Cerebellar cortex (tissue), 1 donor: ENCODE measurements at regions not wholly inside any gene's neighbourhood (a gene's known extent, or its start where the extent isn't known, plus 50 kb on each side); places are given as distances from the start of the nearest gene placed in this dataset.
A peak's percentile ranks its signal among the peaks of the same experiment; 100 is the strongest.
"Not testable (repeated sequence)": the region's sequence is repeated elsewhere in the genome, so short reads cannot be mapped to it uniquely, and the experiment has no call there.

Experiments used
- DNase-seq: peaks from one replicate; pipeline ENCODE4 v3.0.0-alpha.2; 2015; ENCODE audit warnings: low spot score

DNA sequence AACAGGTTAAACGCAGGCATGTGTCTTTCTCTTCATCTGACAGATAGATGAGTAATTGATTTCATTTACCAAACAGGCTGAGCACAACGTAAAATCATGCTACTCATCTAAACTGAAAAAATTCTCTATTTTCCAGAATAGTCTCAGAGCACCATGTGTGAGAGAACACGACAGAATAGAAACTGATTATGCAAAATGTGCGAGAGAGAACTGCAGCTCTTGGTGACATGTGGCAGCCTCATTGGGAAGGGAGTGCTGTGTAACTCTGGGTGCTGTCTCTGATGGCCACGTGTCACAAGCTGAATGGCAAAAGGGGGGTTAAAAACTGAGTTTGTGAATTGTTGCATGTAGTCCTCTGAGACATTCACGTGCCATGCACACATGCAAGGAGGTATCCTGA lies 143.7 kb upstream of the ATXN1 start:
- no peak for DNase-seq

DNA sequence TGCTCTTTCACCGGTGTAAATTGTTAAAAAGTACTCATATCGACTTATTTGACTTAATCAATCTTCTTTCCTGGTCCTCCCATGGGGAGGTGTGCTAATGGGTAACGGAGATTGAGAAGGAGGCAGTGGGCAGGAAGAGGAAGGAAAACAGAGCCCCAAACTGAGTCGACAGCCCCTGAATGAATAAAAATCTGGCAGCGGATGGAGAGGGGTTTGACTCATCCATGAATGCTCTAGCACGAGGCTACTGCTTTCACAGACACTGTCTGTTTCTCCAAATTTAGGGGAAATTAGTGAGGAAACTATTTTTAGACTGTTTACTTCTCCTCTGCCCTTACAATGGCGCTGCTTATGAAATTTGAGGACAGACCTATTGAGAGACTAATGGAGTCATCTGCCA lies 142.2 kb upstream of the ATXN1 start:
- DNase-seq = no peak

DNA sequence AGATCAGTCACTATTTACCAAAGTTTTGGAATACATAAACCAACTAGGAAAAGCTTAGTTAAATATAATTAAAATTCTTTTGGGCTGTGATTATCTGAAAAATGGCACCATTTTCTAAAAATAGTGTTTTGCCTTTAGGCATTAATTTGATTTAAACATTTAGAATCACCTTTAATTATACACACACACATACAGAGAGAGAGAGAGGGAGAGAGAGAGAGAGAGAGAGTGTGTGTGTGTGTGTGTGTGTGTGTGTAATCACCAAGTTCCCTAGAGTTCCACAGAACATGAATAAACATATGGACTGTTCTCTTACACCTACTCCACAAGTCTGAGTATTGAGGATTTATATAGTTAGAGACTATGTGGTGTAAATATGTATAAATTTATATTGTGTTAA lies 141.2 kb upstream of the ATXN1 start:
- no peak for DNase-seq

DNA sequence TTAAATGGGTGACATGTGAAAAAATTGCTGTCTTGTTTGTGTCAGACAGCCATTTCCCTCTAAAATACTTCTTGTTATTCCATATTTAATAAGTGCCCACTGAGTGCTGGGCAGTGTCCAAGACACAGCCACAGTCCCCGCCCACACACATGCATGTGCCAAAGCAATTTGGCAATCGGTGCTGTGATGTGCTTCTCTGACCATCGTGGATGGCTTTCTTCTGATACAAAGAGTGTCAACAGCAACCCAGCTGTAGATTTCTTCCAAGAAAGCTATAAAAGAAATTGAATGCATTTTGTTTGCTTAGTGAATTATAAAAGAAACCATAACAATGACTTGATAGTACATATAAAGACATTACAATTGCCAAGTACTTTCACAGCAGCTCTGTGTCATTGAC lies 140.5 kb upstream of the ATXN1 start:
- peak; percentile 2 for DNase-seq

DNA sequence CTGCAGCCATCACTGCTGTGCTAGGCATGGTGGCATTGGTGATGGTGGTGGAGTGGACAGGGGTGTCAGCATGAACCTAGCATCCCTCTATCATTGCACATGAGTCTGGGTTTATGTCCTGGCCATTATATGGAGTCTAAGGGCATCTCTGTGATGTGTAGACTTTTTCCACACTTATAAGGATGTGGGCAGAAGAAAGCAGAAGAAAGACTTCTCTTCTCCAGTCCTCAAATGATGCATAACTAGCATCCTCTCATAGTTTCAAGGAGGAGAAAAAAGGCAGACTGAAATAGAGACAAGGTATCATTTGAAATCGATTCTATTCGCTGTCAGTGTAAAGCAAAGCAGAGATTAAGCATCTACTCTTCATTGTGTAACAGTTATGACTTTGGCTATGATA lies 140.0 kb upstream of the ATXN1 start:
- DNase-seq = no peak

DNA sequence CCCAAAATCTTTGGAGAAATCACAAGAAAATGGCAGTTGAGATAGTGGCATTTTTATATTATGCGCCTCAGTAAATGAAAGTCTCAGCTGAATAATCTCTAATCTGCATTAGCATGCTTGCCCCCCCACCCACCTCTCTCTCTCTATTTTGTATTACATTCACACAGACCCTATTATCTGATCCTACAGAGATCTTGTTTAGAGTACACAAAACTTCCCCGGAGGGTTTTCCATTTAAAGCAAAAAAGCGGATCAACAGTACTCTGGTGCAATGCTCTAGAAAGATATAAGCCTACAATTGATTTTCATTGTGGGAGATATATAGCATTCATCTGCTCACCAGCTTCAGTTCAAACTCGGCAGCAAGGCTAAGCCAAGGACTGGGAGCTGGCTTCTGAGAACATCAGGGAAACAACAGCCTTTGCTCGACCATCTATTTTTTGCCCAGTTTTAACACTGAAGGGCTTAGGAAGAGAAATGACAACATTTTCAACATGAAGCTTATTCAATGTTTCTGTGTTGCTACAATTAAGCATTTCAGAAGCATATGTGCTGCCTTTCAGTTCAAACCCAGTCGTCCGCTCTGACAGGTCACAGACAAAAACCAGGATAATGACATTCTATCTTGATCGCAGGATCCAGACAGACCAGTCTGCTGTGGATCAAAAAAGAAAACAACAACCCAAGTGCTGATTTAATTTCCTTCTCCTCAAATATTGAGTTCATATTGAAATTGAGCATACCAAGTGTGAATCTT lies 137.6 kb upstream of the ATXN1 start:
- DNase-seq = no peak

DNA sequence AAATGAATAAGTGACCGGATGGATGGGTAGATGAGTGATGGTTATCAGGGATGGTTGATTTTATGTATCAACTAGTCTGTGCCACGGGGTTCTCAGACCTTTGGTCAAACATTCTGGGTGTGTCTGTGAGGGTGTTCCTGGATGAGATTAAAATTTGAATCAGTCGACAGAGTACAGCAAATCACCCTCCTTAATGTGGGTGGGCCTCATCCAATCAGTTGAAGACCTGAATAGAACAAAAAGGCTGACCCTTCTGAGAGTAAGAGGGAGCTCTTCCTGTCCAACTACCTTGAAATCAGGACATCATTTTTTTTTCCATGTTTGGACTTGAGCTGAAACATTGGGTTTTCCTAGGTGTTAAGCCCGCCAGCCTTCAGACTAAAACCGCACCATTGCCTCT lies 136.4 kb upstream of the ATXN1 start:
- no peak for DNase-seq

DNA sequence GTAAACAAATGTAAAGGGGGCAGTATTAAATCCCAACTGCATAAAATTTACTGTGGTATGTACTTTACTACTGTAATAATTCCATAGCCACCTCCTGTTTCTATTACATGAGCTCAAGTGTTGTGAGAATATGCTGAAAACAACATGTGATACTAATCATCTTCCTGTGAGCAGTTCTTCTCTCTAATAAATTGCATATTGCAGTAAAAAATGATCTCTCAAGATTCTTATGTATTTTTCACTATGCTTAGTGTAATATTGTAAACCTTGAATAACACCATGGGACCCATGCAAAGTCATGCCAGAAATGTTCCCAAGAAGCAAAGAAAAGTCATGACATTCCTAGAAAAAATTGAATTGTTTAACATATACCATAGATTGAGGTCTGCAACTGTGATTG lies 133.0 kb upstream of the ATXN1 start:
- no peak for DNase-seq

DNA sequence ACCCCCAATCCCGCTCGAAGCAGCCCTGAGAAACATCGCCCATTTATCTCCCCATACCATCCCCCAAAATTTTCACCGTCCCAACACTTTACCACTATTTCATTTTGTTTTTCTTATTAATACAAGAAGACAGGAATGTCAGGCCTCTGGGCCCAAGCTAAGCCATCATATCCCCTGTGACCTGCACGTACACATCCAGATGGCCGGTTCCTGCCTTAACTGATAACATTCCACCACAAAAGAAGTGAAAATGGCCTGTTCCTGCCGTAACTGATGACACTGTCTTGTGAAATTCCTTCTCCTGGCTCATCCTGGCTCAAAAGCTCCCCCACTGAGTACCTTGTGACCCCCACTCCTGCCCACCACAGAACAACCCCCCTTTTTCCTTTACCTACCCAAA lies 129.8 kb upstream of the ATXN1 start:
- DNase-seq = not testable (repeated sequence)

DNA sequence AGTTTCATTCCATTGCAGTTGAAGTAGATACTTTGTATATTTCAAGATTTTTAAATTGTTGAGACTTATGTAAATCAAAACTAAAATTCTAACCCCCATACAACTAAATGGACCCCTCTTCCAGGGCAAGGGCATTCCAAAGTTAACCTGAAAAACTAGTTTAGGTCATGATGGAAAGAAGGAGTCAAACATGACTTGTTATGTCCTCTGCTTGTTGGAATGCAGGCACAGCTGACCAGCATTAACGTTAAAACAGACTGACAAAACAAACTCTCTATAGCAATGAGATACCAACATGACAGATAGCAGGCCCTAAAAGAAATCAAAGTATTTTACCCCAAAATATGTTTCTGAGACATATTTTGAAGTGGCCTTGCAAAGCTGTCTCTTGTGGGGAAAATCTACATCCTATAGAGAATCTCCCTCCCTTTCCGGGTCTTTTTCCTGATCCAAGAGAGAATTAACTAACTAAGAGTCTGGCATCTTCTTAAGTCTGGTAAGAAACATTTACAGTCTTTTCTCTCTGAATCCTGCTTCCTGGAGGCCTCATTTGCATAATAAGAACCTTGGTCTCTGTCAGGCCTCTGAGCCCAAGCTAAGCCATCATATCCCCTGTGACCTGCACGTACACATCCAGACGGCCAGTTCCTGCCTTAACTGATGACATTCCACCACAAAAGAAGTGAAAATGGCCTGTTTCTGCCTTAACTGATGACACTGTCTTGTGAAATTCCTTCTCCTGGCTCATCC lies 124.3 kb upstream of the ATXN1 start:
- no peak for DNase-seq

DNA sequence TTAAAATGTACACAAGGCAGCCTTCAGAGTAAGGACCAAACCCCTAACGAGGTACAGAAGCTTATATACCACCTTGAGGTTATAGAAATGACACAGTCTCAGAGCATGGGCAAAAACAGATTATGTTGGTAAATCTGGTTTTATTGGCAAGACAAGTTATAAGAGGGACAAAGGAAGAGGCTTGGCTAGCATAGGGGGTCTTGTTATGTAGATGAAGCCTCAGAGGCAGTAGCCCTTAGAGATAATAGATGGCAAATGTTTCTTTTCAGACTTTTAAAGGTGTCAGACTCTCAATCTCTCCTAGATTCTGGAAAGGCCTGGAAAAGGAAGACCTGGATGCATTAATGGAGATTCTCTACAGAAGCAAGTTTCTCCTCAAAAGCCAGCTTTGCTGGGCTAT lies 123.3 kb upstream of the ATXN1 start:
- no peak for DNase-seq

DNA sequence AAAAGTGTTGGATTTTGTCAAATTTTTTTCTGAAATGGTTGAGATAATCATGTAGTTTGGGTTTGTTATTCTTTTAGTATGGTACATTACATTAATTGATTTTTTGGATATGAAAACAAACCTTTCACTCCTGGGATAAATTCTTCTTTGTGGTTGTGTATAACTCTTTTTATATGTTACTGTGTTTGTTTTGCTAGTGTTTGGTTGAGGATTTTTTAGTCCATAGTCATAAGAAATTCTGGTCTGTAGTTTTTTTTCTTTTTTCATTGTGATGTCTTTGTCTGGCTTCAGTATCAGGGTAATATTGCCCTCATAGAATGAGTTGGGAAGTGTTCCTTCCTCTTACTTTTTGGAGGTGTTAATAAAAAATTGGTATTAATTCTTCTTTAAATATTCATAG lies 122.2 kb upstream of the ATXN1 start:
- DNase-seq = no peak

DNA sequence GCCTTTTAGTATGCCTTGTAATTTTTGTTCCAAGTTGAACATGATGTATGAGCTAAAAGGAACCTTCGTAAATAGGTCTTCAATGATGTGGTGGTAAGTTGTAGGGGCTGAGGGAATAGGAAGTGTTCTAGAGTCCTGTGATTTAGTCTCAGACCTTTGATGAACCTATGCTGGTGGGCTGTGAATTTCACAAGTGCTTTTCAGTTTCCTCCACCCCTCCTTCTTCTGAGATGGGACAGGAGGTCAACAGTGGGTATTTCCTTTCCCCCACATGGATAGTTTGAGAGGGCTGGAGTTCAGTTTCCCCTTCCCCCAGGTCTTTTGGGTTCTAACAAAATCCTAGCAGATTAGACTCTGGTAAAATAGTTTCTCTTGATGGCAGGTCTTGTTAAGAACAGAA lies 121.0 kb upstream of the ATXN1 start:
- DNase-seq = no peak

DNA sequence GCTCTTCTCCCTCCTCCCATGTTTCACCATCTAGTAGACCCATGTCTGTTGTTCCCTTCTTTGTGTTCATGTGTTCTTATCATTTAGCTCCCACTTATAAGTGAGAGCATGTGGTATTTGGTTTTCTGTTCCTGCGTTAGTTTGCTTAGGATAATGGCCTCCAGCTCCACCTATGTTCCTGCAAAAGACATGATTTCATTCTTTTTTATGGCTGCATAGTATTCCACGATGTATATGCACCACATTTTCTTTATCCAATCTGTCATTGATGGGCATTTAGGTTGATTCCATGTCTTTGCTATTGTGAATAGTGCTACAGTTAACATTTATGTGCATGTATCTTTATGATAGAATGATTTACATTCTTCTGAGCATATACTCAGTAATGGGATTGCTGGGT lies 115.6 kb upstream of the ATXN1 start:
- DNase-seq = not testable (repeated sequence)

DNA sequence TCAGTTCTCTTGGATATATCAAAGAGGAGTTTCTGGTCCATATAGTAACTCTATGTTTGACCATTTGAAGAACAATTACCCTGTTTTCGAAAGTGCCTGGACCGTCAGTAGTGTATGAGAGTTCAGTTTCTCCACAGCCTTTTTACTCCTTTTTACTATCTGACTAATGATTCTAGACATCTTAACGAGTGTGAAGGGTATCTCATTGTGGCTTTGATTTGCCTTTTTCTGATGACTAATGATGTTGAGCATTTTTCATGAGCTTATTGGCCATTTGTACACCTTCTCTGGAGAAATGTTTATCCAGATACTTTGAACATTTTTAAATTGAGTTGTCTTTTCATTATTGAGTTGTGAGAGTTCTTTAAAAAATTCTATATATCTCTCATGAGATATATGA lies 114.9 kb upstream of the ATXN1 start:
- no peak for DNase-seq

DNA sequence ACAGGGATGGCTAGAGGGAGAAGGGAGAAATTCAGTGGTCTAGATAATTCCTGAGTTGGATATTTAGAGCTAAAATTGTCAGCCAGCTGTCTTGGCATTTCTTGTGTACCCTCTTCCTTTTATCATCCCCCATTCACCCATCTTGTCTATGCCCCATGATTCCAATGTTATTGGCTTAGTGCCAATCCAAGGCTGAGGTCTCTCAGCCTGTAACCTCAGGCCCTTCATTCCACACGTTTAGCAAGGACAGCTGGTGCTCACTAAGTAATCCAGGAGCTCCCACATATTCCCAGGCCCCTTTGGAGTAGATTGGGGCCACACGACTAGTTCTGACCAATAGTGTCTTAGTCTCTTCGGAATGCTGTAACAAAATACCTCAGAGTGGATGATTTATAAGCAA lies 112.4 kb upstream of the ATXN1 start:
- no peak for DNase-seq

DNA sequence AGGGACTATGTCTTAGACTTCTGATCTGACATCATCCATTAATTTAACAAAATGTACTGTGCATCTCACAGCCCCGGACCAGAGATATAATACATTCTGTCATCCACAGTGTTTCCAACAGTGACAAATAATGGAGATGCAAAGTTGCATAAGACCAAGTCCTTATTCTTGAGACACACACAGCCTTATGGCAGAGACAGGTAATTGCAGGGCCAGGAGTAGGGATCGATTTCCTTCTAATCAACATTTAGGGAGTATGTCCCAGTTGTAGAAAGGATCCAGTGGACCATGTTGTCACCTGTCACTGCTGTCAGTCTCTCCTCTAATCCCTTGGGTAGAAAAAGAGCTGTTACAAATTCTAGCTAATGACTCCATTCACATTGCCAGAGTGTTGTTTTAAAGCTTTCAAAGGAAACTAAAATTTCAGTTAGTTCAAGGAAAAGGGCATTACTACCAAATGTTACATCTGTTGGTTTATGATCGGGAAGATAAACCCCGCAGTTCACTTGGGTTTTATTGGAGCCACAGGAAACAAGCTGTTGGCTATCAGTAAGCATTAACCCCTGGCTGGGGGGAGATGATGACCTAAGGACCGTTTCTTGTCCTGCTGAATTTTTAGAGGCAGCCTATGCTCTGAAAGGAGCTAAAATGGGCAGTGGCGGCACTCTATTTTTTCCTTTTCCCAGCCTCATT lies 111.4 kb upstream of the ATXN1 start:
- DNase-seq = no peak

DNA sequence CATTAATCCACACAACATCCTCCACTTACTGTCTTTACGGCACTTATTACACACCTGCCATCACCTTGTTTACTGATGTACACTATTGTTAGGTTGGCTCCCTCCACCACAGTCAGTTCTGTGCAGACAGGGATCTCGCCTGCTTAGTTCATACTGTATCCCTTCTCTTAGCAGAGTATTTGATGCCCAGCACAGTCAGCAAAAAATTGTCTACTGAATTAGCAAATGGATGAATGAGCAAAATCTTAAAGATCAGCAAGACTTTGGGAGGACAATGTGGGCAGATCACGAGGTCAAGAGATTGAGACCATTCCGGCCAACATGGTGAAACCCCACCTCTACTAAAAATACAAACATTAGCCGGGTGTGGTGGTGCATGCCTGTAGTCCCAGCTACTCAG lies 109.8 kb upstream of the ATXN1 start:
- no peak for DNase-seq

DNA sequence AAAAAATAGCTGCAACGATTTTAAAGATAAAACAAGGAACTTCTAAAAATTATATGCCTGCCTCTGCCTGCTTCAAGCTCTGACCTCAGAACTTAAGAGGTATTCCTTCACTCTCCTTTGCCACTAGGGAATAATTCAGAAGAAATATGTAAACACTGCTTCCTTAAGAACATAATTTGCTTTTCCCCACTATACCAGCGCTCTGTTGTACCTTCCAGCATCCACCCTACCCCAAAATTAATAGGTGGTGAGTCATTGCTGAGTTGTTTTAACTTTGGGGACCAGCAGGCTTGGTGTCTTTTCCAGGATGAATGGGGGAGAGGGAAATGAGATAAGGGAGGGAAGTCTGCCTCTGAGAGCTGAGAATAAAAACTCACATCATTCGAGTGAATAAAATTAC lies 107.7 kb upstream of the ATXN1 start:
- no peak for DNase-seq

DNA sequence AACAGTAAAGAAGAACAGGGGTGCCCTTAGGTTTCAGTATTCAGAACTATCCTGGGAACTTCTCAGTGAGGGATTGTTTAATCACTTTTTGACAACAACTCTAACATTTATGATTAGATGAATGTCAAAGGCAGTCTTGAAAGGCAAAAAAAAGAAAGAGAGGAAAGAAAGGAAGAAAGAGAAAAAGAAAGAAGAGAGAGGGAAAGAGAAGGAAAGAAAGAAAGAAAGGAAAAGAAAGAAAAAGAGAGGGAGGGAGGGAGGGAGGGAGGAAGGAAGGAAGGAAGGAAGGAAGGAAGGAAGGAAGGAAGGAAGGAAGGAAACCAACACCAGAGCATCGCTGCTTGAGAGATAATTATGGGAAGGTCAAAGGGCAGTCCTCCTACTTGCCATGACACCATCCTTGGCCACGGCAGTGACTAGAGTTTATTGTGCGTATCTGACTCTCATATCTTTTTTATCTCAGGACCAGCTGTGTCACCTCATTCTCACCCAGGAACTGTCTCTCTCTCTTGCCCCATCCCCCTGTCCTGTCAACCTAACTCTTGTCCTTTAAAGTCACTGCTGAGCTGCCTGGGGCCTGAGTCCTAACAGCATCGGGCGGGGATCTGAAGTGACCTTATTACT lies 96.8 kb upstream of the ATXN1 start:
- DNase-seq = no peak

DNA sequence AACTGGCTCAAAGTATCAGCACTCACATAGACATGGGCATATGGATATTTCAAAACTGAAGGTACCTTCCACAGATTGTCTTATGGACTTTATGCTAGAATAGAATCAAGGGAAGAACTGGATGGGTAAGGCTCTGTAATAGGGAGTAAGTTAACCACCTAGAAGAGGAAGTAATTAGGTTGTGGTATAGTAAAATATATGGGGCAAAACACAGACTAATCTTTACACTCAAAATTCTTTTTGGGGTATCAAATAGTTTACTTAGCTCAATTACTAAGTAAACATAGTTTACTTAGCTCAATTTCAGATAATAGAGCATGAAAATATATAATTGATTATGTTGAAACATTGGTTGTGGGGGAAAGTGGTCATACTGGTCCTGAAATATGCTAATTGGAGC lies 94.2 kb upstream of the ATXN1 start:
- DNase-seq = no peak

DNA sequence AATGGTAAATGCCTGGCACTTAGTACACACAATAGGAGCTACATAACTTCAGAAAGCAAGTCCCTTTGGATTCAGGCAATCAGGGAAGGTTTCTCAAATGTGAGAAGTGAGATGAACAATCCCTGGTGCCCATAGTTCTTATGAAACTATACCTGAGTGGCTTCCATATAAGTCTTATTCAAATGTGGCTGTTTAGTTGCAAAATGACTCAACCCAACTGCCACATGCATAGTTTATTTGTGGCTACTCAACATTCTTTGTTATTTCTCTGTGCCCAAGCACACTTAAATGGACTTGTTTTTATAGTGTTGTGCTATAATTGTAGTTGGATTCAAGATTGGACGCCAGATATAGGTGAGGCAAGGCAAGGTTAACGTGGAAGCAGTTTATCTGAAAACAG lies 93.7 kb upstream of the ATXN1 start:
- DNase-seq = no peak

DNA sequence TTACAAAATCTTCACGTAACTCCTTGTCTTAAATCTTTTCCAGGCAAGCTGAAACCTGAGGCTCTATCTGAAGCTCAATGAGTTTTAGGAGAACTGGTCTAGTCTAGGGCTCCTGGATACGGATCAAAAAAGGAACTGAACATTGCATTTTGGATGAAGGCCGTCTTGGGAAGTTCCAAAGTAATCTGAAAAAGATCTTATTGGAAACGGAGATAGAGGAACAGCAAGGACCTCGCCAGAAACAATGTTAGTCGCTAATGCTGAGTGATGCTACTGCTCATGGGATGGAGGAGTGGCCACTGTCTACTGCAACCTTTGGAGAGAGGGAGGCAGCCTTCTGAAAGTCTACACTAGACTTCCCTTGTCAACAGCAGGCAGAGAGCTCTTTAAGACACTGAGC lies 91.4 kb upstream of the ATXN1 start:
- no peak for DNase-seq
